ENCODE measurements at regions not wholly inside any gene's neighbourhood (a gene's known extent, or its start where the extent isn't known, plus 50 kb on each side); places are given as distances from the start of the nearest gene placed in this dataset.

DNA sequence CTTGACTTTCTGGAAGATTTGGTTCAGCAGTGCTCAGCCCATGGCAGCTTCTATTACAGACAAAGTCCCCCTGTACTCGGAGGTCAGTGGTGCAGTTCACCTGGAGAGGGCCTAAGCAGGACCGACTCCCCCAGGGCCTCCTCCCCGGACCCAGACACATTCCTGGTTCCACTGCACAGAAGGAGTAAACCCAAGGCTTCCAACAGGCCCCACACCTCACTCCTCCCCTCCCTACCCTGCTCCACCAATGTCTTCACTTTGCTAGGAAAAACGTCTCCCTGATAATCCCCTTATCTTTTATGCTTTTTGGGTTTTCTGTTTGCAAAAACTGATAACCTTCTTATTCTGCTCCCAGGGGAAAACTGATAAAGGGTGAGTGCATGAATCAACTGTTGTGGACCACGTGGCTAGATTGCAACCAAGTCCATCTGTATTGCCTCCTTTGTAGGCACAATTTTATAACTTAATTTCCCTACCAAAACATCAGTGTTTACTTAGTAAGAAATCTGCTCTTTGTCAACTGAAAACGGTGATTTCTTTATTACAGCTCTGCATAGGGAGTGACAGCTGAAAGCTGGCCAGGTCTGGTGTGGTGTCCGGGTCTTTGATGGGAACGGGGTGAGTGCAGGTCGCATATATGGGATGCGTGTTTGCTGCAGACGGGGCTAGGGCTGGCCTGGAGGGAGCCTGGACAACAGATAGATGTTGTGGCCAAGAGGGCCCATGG lies 202.5 kb downstream of the GLI2 start:
- no peak for DNase-seq (ENCODE audit: low read depth)

GRCh38 chr2:120939595-120940318 lies 204.1 kb downstream of the GLI2 start:
- DNase-seq (ENCODE audit: low read depth) = peak; percentile 8

GRCh38 chr2:120940319-120940696 lies 204.6 kb downstream of the GLI2 start:
- DNase-seq (ENCODE audit: low read depth) = no peak

DNA sequence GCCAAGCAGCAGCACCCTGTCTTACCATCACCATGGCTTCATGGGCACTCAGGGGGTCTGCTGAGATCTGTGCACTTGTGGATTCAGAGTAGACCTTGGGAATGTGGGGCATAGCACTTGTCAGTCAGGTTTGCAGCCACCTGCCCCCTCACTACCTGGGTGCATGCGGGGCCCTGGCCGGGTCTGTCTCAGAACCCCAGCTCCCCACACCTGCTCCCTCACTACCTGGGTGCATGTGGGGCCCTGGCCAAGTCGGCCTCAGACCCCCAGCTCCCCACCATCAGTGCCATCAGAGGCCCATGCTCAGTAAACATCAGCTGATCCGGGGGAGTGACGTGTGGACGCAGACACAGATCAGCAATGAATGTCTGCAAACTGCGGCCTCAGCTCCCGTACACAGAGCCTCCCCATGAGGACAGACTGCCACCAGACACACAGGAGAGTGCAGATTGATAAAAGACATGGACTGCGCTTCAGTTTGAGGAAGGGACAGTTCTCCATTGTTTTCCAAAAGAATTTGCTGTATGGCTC lies 205.1 kb downstream of the GLI2 start:
- no peak for DNase-seq (ENCODE audit: low read depth)

DNA sequence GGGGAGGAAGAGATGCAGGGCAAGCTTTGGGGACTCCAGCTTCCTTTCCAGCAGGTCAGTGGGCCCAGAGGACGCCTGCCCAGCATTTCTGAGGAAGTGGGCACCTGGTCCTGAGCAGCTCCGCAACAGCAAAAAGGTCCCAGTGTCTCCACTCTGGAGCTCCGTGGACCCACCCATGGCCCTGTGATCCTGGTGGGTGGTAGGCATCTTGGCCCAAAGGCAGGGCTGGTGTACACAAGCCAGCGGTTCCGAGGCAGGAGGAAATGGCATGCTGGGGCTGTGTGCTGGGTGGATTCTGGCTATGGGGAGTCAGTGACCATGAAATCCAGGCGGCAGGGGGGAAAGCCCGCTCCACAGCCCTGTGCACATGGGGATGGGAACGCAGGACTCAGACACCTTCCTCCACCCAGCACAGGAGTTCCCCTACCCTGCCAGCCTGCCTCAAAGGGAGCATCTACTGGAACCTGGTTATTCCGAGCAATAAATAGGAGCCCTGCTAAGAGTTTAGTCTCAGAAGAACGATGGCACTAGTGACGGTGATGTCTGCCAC lies 206.0 kb downstream of the GLI2 start:
- no peak for DNase-seq (ENCODE audit: low read depth)

DNA sequence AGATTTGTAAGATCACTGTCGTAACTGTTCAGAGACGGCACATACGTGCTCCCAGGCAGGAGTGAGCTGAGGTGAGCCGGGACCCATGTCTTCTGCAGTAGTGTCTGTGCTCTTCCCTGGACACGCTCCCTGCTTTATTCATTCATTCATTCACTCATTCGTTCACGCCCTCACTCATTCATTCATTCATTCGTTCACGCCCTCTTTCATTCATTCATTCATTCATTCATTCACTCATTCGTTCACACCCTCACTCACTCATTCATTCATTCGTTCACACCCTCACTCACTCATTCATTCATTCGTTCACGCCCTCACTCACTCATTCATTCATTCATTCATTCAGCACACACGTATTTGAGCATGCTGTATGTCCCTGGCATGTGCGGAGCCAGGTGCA lies 207.0 kb downstream of the GLI2 start:
- no peak for DNase-seq (ENCODE audit: low read depth)

GRCh38 chr2:120943403-120944034 lies 207.9 kb downstream of the GLI2 start:
- DNase-seq (ENCODE audit: low read depth) = no peak

- no peak for DNase-seq (ENCODE audit: low read depth)
These were observed 208.9 kb downstream of the GLI2 start for GRCh38 chr2:120944575-120944974.

- no peak for DNase-seq (ENCODE audit: low read depth)
These were observed 209.4 kb downstream of the GLI2 start for GRCh38 chr2:120945091-120945490.

DNA sequence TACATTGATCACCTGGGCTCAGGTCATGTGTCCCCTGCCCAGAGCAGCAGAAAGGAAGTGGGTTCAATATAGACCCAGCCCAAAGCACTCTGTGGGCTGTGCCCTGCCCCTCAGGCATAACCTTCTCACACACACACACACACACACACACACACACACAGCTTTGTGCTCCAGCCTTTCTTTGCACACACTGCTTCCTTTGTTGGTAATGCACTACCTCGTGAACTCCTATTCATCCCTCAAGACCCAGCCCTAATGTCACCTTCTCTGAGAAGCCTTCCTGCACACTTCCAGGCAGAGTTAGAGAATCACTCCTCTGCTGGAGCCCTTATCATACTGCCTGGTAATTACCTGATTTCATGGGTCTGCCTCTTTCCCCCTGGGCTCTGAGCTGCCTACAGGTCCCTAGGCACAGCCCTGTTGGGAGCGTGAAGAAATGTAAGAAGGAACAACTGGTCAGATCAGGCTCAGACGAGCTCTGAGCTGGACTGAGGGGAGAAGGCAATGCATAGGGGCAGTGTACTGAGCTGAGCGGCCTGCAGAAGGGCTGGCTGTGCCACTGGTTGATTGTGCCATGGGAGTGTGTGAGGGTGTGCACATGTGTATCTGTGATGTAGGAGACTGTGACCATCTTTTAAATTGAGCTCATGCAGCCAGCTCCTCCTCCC lies 210.3 kb downstream of the GLI2 start:
- DNase-seq (ENCODE audit: low read depth) = no peak

DNA sequence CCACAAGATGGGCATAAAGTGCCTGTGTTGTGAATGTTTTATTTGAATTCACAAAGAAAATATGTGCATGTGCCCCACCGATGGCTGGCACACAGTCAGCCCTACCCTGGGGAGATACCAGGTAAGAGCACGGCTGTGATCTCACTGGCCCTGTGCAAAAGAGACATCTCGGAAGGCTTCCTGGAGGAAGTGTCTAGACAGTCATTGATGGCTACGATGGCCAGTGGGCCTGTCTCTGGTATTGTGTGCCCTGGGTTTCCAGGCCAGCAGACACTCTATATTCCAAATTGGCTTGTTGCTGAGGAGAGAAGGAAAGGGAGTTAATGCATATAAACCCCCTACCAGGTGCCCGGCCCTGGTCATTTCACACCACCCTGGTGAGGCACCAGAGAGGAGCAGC lies 211.7 kb downstream of the GLI2 start:
- DNase-seq (ENCODE audit: low read depth) = no peak

- DNase-seq (ENCODE audit: low read depth) = no peak
These were observed 212.5 kb downstream of the GLI2 start for GRCh38 chr2:120947982-120948661.

DNA sequence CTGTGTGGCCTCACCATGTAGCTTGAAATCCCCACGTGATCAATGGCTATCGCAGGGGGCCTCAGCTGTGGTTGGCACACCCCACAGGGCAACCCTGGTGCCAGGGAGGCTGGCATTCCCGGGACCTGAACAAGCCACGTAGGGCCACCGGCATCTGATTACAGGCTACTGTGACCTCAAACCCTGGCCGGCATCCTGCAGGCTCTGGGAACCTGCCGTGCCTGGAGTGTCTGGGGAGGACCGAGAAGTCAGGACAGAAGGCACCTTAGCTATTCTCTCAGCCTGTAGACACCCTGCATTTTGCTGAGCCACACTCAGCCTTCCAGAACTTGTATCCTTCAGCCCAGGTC lies 213.0 kb downstream of the GLI2 start:
- no peak for DNase-seq (ENCODE audit: low read depth)

- DNase-seq (ENCODE audit: low read depth) = no peak
These were observed 213.6 kb downstream of the GLI2 start for GRCh38 chr2:120949027-120949956.

DNA sequence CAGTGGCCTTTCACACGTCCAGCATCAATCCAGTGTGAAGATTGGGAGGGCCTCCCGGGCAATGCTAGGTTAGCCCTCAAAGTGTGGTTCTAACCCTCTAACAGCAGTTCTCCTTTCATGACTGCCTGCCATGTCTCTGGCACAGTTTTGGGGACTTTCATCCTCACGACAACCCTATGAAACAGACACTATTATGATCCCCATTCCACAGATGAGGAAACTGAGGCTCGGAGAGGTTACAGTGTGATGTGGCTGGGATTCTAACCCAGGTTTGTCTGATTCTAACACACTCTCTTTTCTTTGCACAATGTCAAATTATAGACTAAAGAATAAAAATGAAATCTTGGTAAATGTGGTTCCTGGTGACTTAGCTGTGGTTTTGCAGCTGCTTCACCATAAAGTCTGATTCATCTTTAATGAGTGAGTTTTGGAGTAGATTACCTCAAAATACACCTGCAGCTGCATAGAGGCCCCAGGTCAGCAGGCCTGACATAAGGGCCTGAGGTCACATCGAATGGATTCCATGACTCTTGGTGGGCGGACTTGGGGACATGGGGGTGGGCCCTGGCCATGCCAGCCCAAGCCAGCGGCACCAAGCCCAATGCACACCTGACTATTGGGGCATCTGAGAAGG lies 214.4 kb downstream of the GLI2 start:
- DNase-seq (ENCODE audit: low read depth) = no peak

- DNase-seq (ENCODE audit: low read depth) = no peak
These were observed 216.0 kb downstream of the GLI2 start for GRCh38 chr2:120951693-120952092.

DNA sequence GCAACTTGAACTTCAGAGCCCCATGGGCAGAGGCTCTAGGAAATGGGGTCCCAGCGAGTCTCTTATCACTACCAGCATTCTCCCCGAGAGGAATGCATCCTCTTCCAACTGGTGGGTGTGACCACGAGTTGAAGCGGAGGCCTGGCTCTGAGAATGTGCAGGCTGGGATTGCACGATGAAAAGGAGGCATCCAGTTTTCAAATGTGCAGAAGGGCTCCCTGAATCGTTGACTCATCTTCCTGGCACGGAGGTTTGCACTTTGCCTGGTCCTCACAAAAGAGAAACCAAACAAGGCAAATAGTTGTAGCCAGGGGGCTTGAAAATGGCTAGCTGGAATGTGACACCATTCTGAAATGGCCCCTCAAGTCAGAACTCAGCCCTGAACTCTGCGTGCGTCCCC lies 216.7 kb downstream of the GLI2 start:
- no peak for DNase-seq (ENCODE audit: low read depth)

- DNase-seq (ENCODE audit: low read depth) = no peak
These were observed 217.5 kb downstream of the GLI2 start for GRCh38 chr2:120953066-120953756.

DNA sequence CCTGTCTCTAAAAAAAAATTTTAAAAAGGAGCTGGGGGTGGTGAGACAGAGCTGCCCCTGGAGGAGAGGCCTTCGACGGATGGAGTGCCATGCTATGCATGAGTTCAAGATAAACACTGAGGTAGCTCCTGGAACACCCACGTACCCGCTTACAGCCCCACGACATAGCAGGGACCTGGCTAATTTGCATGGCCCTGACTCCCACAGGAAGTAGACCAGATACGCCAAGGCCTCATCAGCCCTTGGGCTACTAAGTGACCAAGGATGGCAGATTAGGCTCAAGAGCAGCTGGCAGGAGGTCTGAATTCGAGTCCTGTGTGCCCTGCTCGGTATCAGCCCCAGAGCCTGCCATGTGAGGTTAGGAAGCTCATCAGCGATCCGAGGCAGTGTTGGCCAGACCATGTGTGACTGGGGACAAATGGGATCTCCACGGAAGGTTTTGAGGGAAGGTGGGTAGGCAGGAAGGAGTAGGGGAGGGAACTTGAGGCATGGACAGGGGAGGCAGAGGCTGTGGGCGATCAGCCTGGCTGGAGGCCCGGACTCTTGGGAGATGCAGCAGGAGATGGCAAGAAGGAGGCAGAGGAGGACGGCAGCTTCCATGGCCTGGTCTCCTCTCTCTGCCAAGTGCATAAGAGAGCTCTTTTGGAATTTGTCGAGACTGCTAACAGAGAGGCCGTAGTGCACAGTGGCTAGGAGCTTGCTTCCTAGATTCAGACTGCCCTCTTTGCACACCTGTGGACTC lies 218.3 kb downstream of the GLI2 start:
- DNase-seq (ENCODE audit: low read depth) = no peak

Measured in HS-5 (cell line).